GM23338 (cell line): ENCODE measurements at regions not wholly inside any gene's neighbourhood (a gene's known extent, or its start where the extent isn't known, plus 50 kb on each side); places are given as distances from the start of the nearest gene placed in this dataset.

ENCODE experiments used
- ATAC-seq: fragments of 200-7000 bp; cut with Tn5 transposase; 3 replicates; pipeline ENCODE4 v1.9.1; 2020
- DNase-seq: peaks from one replicate; pipeline ENCODE4 v3.0.0-alpha.2; 2015; ENCODE audit warnings: low spot score
- H2AFZ ChIP-seq: fragments of 200-600 bp; sonication (generic); 2 replicates; pipeline ENCODE4 v1.8.0; 2016; ENCODE audit warnings: antibody characterized with exemption, mild to moderate bottlenecking, moderate library complexity
- H3F3A ChIP-seq: fragments of 200-600 bp; sonication (generic); replicated peaks from 2 replicates; pipeline ENCODE4 v1.8.0; 2017; ENCODE audit warnings: antibody characterized with exemption, mixed run types, low read depth
- H3K27ac ChIP-seq: fragments of 200-600 bp; sonication (generic); 2 replicates; pipeline ENCODE4 v1.6.1; 2016; ENCODE audit warnings: low read depth
- H3K27me3 ChIP-seq: fragments of 200-600 bp; sonication (generic); 2 replicates; pipeline ENCODE4 v1.8.0; 2016; ENCODE audit warnings: mild to moderate bottlenecking, mixed run types, moderate library complexity; ENCODE audit not compliant: insufficient read depth
- H3K36me3 ChIP-seq: fragments of 200-600 bp; sonication (generic); 2 replicates; pipeline ENCODE4 v1.8.0; 2016; ENCODE audit warnings: mild to moderate bottlenecking; ENCODE audit not compliant: insufficient read depth
- H3K4me1 ChIP-seq: fragments of 200-600 bp; sonication (generic); 2 replicates; pipeline ENCODE4 v1.8.0; 2016; ENCODE audit warnings: mild to moderate bottlenecking, moderate library complexity; ENCODE audit not compliant: insufficient read depth
- H3K4me2 ChIP-seq: fragments of 200-600 bp; sonication (generic); 2 replicates; pipeline ENCODE4 v1.7.1; 2017; ENCODE audit warnings: mixed run types
- H3K4me3 ChIP-seq: fragments of 200-600 bp; sonication (generic); 2 replicates; pipeline ENCODE4 v1.6.1; 2016; ENCODE audit warnings: mixed run types
- H3K79me2 ChIP-seq: fragments of 200-600 bp; sonication (generic); replicated peaks from 2 replicates; pipeline ENCODE4 v1.8.0; 2017; ENCODE audit warnings: mild to moderate bottlenecking; ENCODE audit not compliant: insufficient read depth
- H3K9me2 ChIP-seq: fragments of 200-600 bp; sonication (generic); 2 replicates; pipeline ENCODE4 v1.8.0; 2017; ENCODE audit not compliant: insufficient read depth
- H4K20me1 ChIP-seq: fragments of 200-600 bp; sonication (generic); replicated peaks from 2 replicates; pipeline ENCODE4 v1.8.0; 2017; ENCODE audit warnings: mild to moderate bottlenecking; ENCODE audit not compliant: insufficient read depth
- H3K27ac Mint-ChIP-seq: 2 replicates; pipeline ENCODE4 v1.8.0; 2020; ENCODE audit warnings: inconsistent platforms, mild to moderate bottlenecking, moderate library complexity, mixed read lengths
- H3K27me3 Mint-ChIP-seq: 3 replicates; pipeline ENCODE4 v1.8.0; 2022; ENCODE audit warnings: low read depth, mild to moderate bottlenecking, moderate library complexity, mixed read lengths, inconsistent platforms; ENCODE audit not compliant: insufficient read depth, poor library complexity
- H3K36me3 Mint-ChIP-seq: 3 replicates; pipeline ENCODE4 v1.8.0; 2021; ENCODE audit warnings: low read depth, mild to moderate bottlenecking, inconsistent platforms, moderate library complexity, mixed read lengths
- H3K4me1 Mint-ChIP-seq: 3 replicates; pipeline ENCODE4 v1.8.0; 2020; ENCODE audit warnings: mild to moderate bottlenecking, inconsistent platforms, mixed read lengths
- H3K4me3 Mint-ChIP-seq: 3 replicates; pipeline ENCODE4 v1.8.0; 2021; ENCODE audit warnings: moderate library complexity, mild to moderate bottlenecking, inconsistent platforms, mixed read lengths
- H3K9me3 Mint-ChIP-seq: 3 replicates; pipeline ENCODE4 v1.8.0; 2020; ENCODE audit warnings: moderate library complexity, mild to moderate bottlenecking, inconsistent platforms, mixed read lengths
- EZH2phosphoT487 ChIP-seq: fragments of 200-600 bp; sonication (generic); IDR thresholded peaks from one replicate; pipeline ENCODE4 v1.8.1; 2018; ENCODE audit warnings: antibody characterized with exemption; ENCODE audit not compliant: unreplicated experiment
- REST ChIP-seq: IDR thresholded peaks from one replicate; pipeline ENCODE4 v1.6.1; 2018; ENCODE audit warnings: antibody characterized with exemption; ENCODE audit not compliant: unreplicated experiment
- TF ChIP-seq, protein P1 (sequence below): fragments of 250-450 bp; sonication (Bioruptor Pico); IDR thresholded peaks from 2 replicates; pipeline ENCODE4 v1.5.0; 2020; ENCODE audit warnings: mild to moderate bottlenecking, moderate library complexity

DNA sequence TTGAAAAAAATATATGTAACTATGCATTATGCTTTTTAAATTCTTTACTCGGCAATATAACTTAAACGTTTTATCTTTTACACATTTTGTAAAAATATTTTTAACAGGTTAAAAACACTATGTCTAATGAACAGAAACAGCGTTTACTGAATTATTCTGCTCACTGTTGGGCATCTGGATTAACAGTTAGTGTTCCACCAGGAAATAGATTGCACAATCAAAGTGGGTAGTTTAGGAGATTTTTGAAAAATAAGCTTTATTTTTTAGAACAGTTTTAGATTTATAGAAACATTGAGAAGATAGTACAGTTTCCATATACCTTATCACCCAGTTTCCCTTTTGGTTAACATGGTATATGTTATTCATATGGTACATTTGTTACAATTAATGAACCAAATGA is 63.1 kb upstream of the FREM3 start (continued):
- TF ChIP-seq, protein P1, sequence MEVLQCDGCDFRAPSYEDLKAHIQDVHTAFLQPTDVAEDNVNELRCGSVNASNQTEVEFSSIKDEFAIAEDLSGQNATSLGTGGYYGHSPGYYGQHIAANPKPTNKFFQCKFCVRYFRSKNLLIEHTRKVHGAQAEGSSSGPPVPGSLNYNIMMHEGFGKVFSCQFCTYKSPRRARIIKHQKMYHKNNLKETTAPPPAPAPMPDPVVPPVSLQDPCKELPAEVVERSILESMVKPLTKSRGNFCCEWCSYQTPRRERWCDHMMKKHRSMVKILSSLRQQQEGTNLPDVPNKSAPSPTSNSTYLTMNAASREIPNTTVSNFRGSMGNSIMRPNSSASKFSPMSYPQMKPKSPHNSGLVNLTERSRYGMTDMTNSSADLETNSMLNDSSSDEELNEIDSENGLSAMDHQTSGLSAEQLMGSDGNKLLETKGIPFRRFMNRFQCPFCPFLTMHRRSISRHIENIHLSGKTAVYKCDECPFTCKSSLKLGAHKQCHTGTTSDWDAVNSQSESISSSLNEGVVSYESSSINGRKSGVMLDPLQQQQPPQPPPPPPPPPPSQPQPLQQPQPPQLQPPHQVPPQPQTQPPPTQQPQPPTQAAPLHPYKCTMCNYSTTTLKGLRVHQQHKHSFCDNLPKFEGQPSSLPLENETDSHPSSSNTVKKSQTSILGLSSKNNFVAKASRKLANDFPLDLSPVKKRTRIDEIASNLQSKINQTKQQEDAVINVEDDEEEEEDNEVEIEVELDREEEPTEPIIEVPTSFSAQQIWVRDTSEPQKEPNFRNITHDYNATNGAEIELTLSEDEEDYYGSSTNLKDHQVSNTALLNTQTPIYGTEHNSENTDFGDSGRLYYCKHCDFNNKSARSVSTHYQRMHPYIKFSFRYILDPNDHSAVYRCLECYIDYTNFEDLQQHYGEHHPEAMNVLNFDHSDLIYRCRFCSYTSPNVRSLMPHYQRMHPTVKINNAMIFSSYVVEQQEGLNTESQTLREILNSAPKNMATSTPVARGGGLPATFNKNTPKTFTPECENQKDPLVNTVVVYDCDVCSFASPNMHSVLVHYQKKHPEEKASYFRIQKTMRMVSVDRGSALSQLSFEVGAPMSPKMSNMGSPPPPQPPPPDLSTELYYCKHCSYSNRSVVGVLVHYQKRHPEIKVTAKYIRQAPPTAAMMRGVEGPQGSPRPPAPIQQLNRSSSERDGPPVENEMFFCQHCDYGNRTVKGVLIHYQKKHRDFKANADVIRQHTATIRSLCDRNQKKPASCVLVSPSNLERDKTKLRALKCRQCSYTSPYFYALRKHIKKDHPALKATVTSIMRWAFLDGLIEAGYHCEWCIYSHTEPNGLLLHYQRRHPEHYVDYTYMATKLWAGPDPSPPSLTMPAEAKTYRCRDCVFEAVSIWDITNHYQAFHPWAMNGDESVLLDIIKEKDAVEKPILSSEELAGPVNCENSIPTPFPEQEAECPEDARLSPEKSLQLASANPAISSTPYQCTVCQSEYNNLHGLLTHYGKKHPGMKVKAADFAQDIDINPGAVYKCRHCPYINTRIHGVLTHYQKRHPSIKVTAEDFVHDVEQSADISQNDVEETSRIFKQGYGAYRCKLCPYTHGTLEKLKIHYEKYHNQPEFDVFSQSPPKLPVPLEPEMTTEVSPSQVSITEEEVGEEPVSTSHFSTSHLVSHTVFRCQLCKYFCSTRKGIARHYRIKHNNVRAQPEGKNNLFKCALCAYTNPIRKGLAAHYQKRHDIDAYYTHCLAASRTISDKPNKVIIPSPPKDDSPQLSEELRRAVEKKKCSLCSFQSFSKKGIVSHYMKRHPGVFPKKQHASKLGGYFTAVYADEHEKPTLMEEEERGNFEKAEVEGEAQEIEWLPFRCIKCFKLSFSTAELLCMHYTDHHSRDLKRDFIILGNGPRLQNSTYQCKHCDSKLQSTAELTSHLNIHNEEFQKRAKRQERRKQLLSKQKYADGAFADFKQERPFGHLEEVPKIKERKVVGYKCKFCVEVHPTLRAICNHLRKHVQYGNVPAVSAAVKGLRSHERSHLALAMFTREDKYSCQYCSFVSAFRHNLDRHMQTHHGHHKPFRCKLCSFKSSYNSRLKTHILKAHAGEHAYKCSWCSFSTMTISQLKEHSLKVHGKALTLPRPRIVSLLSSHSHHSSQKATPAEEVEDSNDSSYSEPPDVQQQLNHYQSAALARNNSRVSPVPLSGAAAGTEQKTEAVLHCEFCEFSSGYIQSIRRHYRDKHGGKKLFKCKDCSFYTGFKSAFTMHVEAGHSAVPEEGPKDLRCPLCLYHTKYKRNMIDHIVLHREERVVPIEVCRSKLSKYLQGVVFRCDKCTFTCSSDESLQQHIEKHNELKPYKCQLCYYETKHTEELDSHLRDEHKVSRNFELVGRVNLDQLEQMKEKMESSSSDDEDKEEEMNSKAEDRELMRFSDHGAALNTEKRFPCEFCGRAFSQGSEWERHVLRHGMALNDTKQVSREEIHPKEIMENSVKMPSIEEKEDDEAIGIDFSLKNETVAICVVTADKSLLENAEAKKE (CRISPR knock-in tag), result no peak
- TF ChIP-seq EZH2phosphoT487, result no peak

DNA sequence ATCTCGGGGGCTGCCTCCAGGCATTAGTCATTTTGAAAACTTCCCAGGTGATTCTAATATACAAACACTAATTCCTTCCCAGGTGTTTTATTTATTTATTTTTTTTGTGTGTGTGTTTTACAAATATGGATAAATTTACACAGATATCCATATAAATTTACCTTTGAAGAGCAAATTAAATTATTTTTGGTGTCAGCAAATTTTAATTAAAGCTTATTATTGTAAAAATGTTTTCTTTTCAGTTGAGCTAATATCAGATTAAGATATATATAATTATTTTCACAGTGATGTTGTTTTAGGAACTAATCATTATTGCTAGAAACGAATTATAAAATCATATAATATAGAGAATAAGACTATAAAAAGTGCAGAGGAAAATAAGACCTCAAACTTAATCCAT is 62.0 kb upstream of the FREM3 start:
- Mint-ChIP-seq H3K27me3 (peaks cover 3% of the 10 kb centered on the region), H3K4me3 (no peak overlapping the region), H3K27ac (no peak overlapping the region), H3K9me3 (no peaks in the 10 kb centered on the region; the same call in 2 of the 3 replicates), H3K4me1 (no peaks in the 10 kb centered on the region), H3K36me3 (no peaks in the 10 kb centered on the region)
- TF ChIP-seq EZH2phosphoT487 (no peak), REST (no peak)
- no peak overlapping the region for H3K4me3 ChIP-seq
- H3K27me3 ChIP-seq, result no peaks in the 10 kb centered on the region
- H3K36me3 ChIP-seq, result no peaks in the 10 kb centered on the region
- H3K79me2 ChIP-seq, result no peaks in the 10 kb centered on the region
- H3K4me2 ChIP-seq, result no peak overlapping the region
- no peaks in the 10 kb centered on the region for H3K4me1 ChIP-seq
- H3K27ac ChIP-seq, result no peak overlapping the region
- no peaks in the 10 kb centered on the region for H3F3A ChIP-seq
- H3K9me2 ChIP-seq, result no peaks in the 10 kb centered on the region
- DNase-seq (no peak), ATAC-seq (no peak)
- H2AFZ ChIP-seq, result no peak overlapping the region
- H4K20me1 ChIP-seq, result no peaks in the 10 kb centered on the region
